Upper lobe of left lung (tissue), 6 donors: ENCODE measurements at regions not wholly inside any gene's neighbourhood (a gene's known extent, or its start where the extent isn't known, plus 50 kb on each side); places are given as distances from the start of the nearest gene placed in this dataset.

Source experiments
- ATAC-seq, 2 donors: fragments of 200-7000 bp; cut with Tn5 transposase; one replicate each; pipeline ENCODE4 v1.9.1; 2022; ENCODE audit warnings: mild to moderate bottlenecking in 2 of 2, moderate library complexity in 2 of 2; ENCODE audit not compliant: low FRiP score in 2 of 2
- DNase-seq, 2 donors: peaks; one replicate each; pipeline ENCODE4 v3.0.0-alpha.2; 2019 to 2020
- H3K27ac ChIP-seq, 4 donors: fragments of 200-600 bp; sonication (generic); one replicate each; pipeline ENCODE4 v1.5.1; 2016 to 2019
- H3K27me3 ChIP-seq, 4 donors: fragments of 200-600 bp; sonication (generic); one replicate each; pipeline ENCODE4 v1.5.1; 2017 to 2019
- H3K36me3 ChIP-seq, 4 donors: fragments of 200-600 bp; sonication (generic); one replicate each; pipeline ENCODE4 v1.5.1; 2016 to 2019
- H3K4me1 ChIP-seq, 4 donors: fragments of 200-600 bp; sonication (generic); one replicate each; pipeline ENCODE4 v1.5.1; 2018 to 2019
- H3K4me3 ChIP-seq, 4 donors: fragments of 200-600 bp; sonication (generic); one replicate each; pipeline ENCODE4 v1.5.1; 2017 to 2019; ENCODE audit warnings: mild to moderate bottlenecking in 2 of 4, moderate library complexity in 1 of 4
- H3K9me3 ChIP-seq, 4 donors: fragments of 200-600 bp; sonication (generic); one replicate each; pipeline ENCODE4 v1.5.1; 2018 to 2019
- CTCF ChIP-seq, 6 experiments: fragments of 450-650 bp in 4 of 6; fragments of 200-600 bp in 2 of 6; sonication (generic) in 2 of 6; IDR thresholded peaks; one replicate each; pipeline ENCODE4 v1.5.1; 2016 to 2019; ENCODE audit warnings: antibody characterized with exemption in 6 of 6
- EP300 ChIP-seq, 4 donors: sonication (generic); formaldehyde crosslinking; IDR thresholded peaks; one replicate each; pipeline ENCODE4 v1.5.1; 2017; ENCODE audit warnings: antibody characterized with exemption in 4 of 4, control low read depth in 2 of 4
- POLR2A ChIP-seq, 4 donors: fragments of 450-650 bp; IDR thresholded peaks; one replicate each; pipeline ENCODE4 v1.5.1; 2016 to 2017; ENCODE audit warnings: antibody characterized with exemption in 4 of 4, mild to moderate bottlenecking in 2 of 4
- POLR2AphosphoS5 ChIP-seq, 2 donors: sonication (generic); formaldehyde crosslinking; IDR thresholded peaks; one replicate each; pipeline ENCODE4 v1.5.1; 2017; ENCODE audit warnings: antibody characterized with exemption in 2 of 2
- WGBS, 2 donors: methylation state at CpG; one replicate each; pipeline ENCODE4 v1.1.5; 2017 to 2018; 5-methylcytosine and 5-hydroxymethylcytosine counted together
- donor health status: DM: no; HTN: no; CAD: no; lungs with moderate emphysema.
- donor health status: DM: no; HTN: yes; CAD: no; lungs with severe emphysema.

GRCh38 chr2:66925128-66925527, 472.0 kb upstream of the ETAA1 start:
- Histone ChIP-seq H3K4me3 (no peak overlapping the region), H3K27me3 (no peaks in the 10 kb centered on the region), H3K4me1 (peaks cover 0 to 3% (median under 1%) of the 10 kb centered on the region in 4 donors), H3K36me3 (no peaks in the 10 kb centered on the region), H3K27ac (no peak overlapping the region), H3K9me3 (no peaks in the 10 kb centered on the region)
- WGBS, 2 donors, result 65 to 82% methylated on average over 1 of the region's 1 CpG
- DNase-seq, result no peak
- no peak for TF ChIP-seq CTCF (IDR thresholded peaks at IDR 0.05)
- TF ChIP-seq EP300 (IDR thresholded peaks at IDR 0.05), result no peak
- TF ChIP-seq POLR2AphosphoS5 (IDR thresholded peaks at IDR 0.05), result no peak
- TF ChIP-seq POLR2A (IDR thresholded peaks at IDR 0.05), result no peak
- ATAC-seq, result no peak

GRCh38 chr2:66926594-66927112, 470.5 kb upstream of the ETAA1 start:
- no peak for DNase-seq
- no peaks in the 10 kb centered on the region for H3K27me3 ChIP-seq
- TF ChIP-seq EP300 (IDR thresholded peaks at IDR 0.05), result no peak
- no peak for TF ChIP-seq CTCF (IDR thresholded peaks at IDR 0.05)
- TF ChIP-seq POLR2AphosphoS5 (IDR thresholded peaks at IDR 0.05), result no peak
- TF ChIP-seq POLR2A (IDR thresholded peaks at IDR 0.05), result no peak
- no peaks in the 10 kb centered on the region for H3K36me3 ChIP-seq
- H3K4me3 ChIP-seq, result no peak overlapping the region
- 86 to 94% methylated on average over 6 of the region's 6 CpGs for WGBS, 2 donors
- no peak overlapping the region for H3K27ac ChIP-seq
- H3K4me1 ChIP-seq, result peaks cover 0 to 6% (median 2%) of the 10 kb centered on the region in 4 donors
- no peaks in the 10 kb centered on the region for H3K9me3 ChIP-seq
- ATAC-seq, result no peak

- WGBS, 2 donors, result 39 to 46% methylated on average over 8 of the region's 8 CpGs
- Histone ChIP-seq H3K27ac (no peak overlapping the region), H3K9me3 (no peaks in the 10 kb centered on the region), H3K36me3 (no peaks in the 10 kb centered on the region), H3K27me3 (no peaks in the 10 kb centered on the region), H3K4me1 (peaks cover 0 to 6% (median 2%) of the 10 kb centered on the region in 4 donors), H3K4me3 (no peak overlapping the region)
- ATAC-seq (peak; percentile 48 to 70), DNase-seq (peak in 1 of 2 donors; percentile 74)
- no peak for TF ChIP-seq POLR2AphosphoS5 (IDR thresholded peaks at IDR 0.05)
- no peak for TF ChIP-seq CTCF (IDR thresholded peaks at IDR 0.05)
- no peak for TF ChIP-seq POLR2A (IDR thresholded peaks at IDR 0.05)
- TF ChIP-seq EP300 (IDR thresholded peaks at IDR 0.05), result no peak
Observed at GRCh38 chr2:66929632-66930338, 467.3 kb upstream of the ETAA1 start.

- WGBS, 2 donors, result 57 to 65% methylated on average over 3 of the region's 3 CpGs
- TF ChIP-seq POLR2AphosphoS5 (IDR thresholded peaks at IDR 0.05), result no peak
- TF ChIP-seq CTCF (IDR thresholded peaks at IDR 0.05), result no peak
- no peak for TF ChIP-seq EP300 (IDR thresholded peaks at IDR 0.05)
- TF ChIP-seq POLR2A (IDR thresholded peaks at IDR 0.05), result no peak
- no peaks in the 10 kb centered on the region for H3K36me3 ChIP-seq
- no peak overlapping the region for H3K4me3 ChIP-seq
- DNase-seq, result no peak
- H3K4me1 ChIP-seq, result peaks cover 0 to 6% (median 2%) of the 10 kb centered on the region in 4 donors
- H3K27me3 ChIP-seq, result no peaks in the 10 kb centered on the region
- ATAC-seq, result no peak
- no peak overlapping the region for H3K27ac ChIP-seq
- no peaks in the 10 kb centered on the region for H3K9me3 ChIP-seq
Observed at GRCh38 chr2:66930339-66931220, 466.6 kb upstream of the ETAA1 start.
